Activated CD4-positive, alpha-beta memory T cell treated with anti-CD3 and anti-CD28 coated beads, Interleukin-2, amount 10 ng/mL, durations not matched to agents 7 days and 5 days (primary cell): ENCODE measurements at regions not wholly inside any gene's neighbourhood (a gene's known extent, or its start where the extent isn't known, plus 50 kb on each side); places are given as distances from the start of the nearest gene placed in this dataset.

Experiments
- CTCF ChIA-PET: fragments of 350-600 bp; sonication (Branson Sonifier 250); formaldehyde crosslinking; loops from one replicate; lab custom pipeline; 2021; ENCODE audit warnings: antibody characterized with exemption, inconsistent platforms; lab: Charles Lee
- POLR2A ChIA-PET: fragments of 350-600 bp; sonication (Branson Sonifier 250); formaldehyde crosslinking; loops from one replicate; lab custom pipeline; 2021; ENCODE audit warnings: antibody characterized with exemption; lab: Charles Lee
- DNase-seq: peaks from one replicate; pipeline ENCODE4 v3.0.0-alpha.2; 2020
- H3K27ac Mint-ChIP-seq: one replicate; pipeline ENCODE4 v1.8.0; 2021; ENCODE audit warnings: mild to moderate bottlenecking, mixed read lengths
- H3K27me3 Mint-ChIP-seq: one replicate; pipeline ENCODE4 v1.8.0; 2021; ENCODE audit warnings: mixed read lengths
- H3K36me3 Mint-ChIP-seq: one replicate; pipeline ENCODE4 v1.8.0; 2021; ENCODE audit warnings: low read depth, mixed read lengths
- H3K4me1 Mint-ChIP-seq: one replicate; pipeline ENCODE4 v1.8.0; 2021; ENCODE audit warnings: mixed read lengths
- H3K4me3 Mint-ChIP-seq: one replicate; pipeline ENCODE4 v1.8.0; 2021; ENCODE audit warnings: mild to moderate bottlenecking, mixed read lengths
- H3K9me3 Mint-ChIP-seq: one replicate; pipeline ENCODE4 v1.8.0; 2021; ENCODE audit warnings: mixed read lengths

DNA sequence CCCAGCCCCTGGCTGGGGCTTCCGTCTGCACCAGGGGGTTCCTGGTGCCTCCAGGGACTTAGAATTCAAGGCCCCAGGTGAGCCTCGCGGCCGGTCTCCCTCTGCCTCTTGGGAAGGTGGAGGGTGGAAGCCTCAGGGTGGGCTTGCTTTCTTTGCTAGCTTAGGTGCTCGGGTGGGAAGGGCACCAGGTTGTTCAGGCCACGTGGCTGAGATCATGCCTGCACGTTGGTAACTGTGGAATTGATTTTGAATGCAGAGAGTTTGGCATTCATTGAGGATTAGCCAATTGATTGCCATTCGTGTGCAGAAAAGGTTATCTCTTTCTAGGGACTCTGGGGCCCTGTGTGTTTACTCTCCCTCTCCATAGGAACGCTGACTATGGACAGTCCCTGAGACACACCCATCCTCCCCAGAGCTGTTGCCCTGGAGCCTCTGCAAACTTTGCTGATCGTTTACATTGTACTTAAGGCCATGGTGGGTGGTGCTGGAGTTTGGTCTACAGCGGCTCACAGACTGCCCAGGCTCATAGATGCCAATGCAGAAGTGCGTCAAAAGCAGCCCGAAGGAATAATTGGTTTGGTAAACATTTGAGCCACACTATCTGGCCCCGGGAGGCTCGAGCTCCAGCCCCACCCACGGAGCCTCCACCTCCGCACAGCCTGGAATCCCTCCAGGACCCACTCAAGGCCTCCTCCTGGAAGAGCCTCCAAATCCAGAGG is 1457.7 kb downstream of the BRD1 start:
- H3K9me3 Mint-ChIP-seq = no peaks in the 10 kb centered on the region
- H3K27ac Mint-ChIP-seq = no peak overlapping the region
- DNase-seq = no peak
- CTCF ChIA-PET = no interaction called here
- H3K4me1 Mint-ChIP-seq = no peaks in the 10 kb centered on the region
- H3K27me3 Mint-ChIP-seq = no peaks in the 10 kb centered on the region
- POLR2A ChIA-PET = no interaction called here
- no peaks in the 10 kb centered on the region for H3K36me3 Mint-ChIP-seq
- H3K4me3 Mint-ChIP-seq = no peak overlapping the region

DNA sequence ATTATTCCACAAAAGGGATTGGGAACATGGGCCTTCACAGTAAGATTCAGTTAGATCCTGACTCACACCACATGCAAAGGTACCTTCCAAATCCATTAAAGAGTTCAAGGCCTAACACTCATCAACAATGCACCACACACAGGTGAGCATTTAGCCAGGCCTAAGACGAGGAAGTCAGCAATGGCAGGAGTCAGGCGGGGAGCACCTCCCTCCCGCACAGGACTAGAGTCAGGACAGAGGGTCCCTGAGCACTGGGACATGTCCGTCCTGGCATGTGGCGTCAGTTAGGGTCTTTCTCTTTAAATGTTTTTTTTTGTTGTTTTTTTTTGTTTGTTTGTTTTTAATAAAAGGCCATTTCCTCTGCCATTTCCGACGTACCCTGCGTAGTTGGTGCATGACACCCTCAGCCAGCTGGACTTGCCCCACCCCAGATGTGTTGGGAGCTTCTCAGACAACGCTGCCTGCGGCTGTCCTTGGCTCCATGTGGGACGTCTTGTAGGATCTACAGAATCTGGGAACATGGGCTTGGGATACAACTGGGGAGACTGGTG is 1458.6 kb downstream of the BRD1 start:
- ChIA-PET POLR2A (no interaction called here), CTCF (no interaction called here)
- Mint-ChIP-seq H3K4me3 (no peak overlapping the region), H3K36me3 (no peaks in the 10 kb centered on the region), H3K27me3 (no peaks in the 10 kb centered on the region), H3K27ac (no peak overlapping the region), H3K9me3 (no peaks in the 10 kb centered on the region), H3K4me1 (no peaks in the 10 kb centered on the region)
- no peak for DNase-seq

DNA sequence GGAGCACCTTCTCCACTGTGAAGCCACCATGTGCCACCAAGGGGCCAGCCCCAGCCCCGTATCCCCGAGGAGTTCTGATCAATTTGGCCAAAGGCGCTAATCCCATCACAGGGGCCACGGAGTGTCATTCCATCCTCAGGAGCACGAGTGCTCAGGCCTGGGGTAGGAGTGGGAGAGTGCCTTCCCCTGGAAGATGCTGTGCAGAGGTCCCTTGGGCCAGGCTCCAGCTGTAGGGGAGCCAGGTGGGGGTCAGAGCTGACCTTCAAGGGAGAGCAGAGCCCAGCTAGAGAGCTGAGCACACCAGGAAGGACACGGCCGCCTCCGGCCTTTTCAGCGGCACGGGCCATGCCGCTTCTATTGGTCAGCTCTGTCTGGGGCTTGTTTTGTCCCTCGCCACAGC is 1459.9 kb downstream of the BRD1 start:
- Mint-ChIP-seq H3K27ac (no peak overlapping the region), H3K36me3 (no peaks in the 10 kb centered on the region), H3K4me1 (no peaks in the 10 kb centered on the region), H3K27me3 (no peaks in the 10 kb centered on the region), H3K4me3 (no peak overlapping the region), H3K9me3 (no peaks in the 10 kb centered on the region)
- ChIA-PET POLR2A (no interaction called here), CTCF (no interaction called here)
- DNase-seq = no peak

DNA sequence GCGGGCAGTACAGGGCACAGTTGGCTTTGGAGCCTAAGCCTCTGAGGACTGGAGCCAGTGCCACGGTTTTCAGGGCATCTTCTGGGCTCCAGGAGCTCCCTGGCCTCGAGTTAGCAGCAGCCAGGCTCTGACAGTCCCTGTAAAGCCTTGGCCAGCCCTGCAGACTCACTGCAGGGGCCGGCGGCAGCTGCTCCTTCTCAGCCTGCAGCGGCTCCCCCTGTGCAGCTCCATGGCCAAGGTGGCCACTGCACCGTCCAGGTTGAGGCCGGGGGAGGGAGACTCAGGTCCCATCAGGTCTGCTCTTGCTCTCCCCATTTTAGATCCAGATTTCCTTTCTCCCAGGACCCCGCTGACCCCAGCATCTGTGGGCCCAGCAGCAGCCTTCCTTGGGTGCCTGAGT is 1461.1 kb downstream of the BRD1 start:
- no peak overlapping the region for H3K27ac Mint-ChIP-seq
- CTCF ChIA-PET = no interaction called here
- POLR2A ChIA-PET = no interaction called here

DNA sequence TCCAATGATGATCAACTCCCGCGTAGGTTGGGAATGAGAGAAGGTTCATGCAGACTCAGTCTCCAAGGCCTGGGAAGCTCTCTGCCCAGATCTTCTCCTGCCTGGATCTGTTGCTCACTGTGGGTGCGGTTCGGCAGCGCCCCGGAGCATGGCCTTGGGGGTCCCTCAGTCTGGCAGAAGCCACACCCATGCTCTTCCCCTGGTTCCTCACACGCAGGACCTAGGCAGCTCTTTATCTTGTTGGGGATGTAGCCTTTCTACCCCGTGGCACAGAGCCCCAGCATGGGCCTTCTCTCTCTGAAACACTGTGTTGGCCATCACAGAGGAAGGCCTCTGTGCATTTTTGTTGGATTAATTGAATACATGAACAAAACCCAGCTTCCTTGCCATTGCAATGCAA is 1461.6 kb downstream of the BRD1 start:
- no peaks in the 10 kb centered on the region for H3K4me1 Mint-ChIP-seq
- no peaks in the 10 kb centered on the region for H3K36me3 Mint-ChIP-seq
- no peaks in the 10 kb centered on the region for H3K27me3 Mint-ChIP-seq
- ChIA-PET CTCF (no interaction called here), POLR2A (no interaction called here)
- no peak for DNase-seq
- H3K27ac Mint-ChIP-seq = no peak overlapping the region
- H3K9me3 Mint-ChIP-seq = no peaks in the 10 kb centered on the region
- no peak overlapping the region for H3K4me3 Mint-ChIP-seq

More for the DNA sequence above, 1461.1 kb downstream of the BRD1 start:
- Mint-ChIP-seq H3K4me3 (no peak overlapping the region), H3K27me3 (no peaks in the 10 kb centered on the region), H3K36me3 (no peaks in the 10 kb centered on the region), H3K4me1 (no peaks in the 10 kb centered on the region), H3K9me3 (no peaks in the 10 kb centered on the region)
- DNase-seq = no peak

DNA sequence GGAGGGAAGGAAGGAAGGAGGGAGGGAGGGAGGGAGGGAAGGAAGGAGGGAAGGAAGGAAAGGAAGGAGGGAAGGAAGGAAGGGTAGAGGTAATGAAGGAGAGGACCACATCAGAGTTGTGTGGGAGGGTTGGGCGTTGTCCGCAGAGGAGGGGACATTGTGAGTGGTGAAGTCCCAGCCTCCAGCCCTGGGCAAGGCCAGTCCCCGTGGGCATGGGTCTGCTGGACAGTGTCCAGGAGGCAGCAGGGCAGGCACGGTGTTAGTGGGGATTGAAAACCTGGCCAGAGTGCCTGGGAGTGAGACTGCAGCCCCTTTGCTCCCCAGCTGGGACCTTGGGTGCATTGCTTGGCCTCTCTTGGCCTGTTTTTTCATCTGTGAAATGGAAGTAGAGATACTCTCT is 1462.3 kb downstream of the BRD1 start:
- no peak overlapping the region for H3K27ac Mint-ChIP-seq
- no peak for DNase-seq
- ChIA-PET POLR2A (no interaction called here), CTCF (no interaction called here)
- H3K36me3 Mint-ChIP-seq = no peaks in the 10 kb centered on the region
- no peaks in the 10 kb centered on the region for H3K4me1 Mint-ChIP-seq
- H3K27me3 Mint-ChIP-seq = no peaks in the 10 kb centered on the region
- no peaks in the 10 kb centered on the region for H3K9me3 Mint-ChIP-seq
- no peak overlapping the region for H3K4me3 Mint-ChIP-seq

DNA sequence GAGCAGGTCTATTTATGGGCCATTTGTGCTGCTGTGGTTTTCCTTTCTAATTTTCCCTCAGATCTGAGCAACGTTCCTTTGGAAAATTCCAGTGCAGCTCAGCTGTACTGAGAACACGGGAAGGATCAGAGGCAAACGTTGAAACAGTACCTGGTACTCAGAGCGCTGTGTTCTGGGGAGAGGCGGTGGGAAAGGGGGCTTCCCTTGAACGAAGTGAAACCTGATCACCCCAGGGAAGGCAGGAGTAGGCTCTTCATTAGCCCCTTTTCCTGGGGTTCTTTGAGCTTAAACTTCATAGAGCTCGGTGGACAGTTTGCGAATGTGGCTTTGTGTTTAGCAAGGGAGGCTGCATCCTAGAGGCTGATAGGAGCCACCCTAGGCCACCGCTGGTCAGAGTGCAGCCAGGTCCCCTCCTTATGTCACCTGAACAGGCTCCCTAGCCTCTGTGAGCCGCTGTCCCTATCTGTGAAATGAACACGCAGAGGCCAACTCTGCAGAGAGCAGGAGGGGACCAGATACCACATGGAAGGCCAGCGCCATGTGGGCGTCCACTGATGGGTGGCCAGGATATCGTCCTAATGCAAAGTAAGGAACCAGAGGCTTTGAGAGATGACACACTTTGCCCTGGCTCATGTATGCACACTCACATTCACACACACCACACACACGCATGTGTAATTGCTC is 1464.8 kb downstream of the BRD1 start:
- no peak overlapping the region for H3K27ac Mint-ChIP-seq
- H3K27me3 Mint-ChIP-seq = no peaks in the 10 kb centered on the region
- ChIA-PET CTCF (no interaction called here), POLR2A (no interaction called here)
- H3K36me3 Mint-ChIP-seq = no peaks in the 10 kb centered on the region
- no peaks in the 10 kb centered on the region for H3K4me1 Mint-ChIP-seq
- H3K4me3 Mint-ChIP-seq = no peak overlapping the region
- DNase-seq = no peak
- no peaks in the 10 kb centered on the region for H3K9me3 Mint-ChIP-seq

DNA sequence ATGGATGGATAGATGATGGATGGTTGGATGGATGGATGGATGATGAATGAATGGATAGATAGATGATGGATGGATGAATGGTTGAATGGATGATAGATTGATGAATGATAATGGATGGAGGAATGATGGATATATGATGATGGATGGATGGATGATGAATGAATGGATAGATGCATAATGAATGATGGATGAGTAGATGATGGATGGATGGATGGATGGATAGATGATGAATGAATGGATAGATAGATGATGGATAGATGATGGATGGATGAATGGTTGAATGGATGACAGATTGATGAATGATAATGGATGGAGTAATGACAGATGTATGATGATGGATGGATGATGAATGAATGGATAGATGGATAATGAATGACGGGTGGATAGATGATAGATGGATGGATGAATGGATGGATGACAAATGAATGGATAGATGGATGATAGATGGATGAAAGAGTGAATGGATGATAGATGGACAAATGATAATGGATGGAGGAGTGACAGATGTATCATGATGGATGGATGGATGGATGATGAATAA is 1466.5 kb downstream of the BRD1 start:
- no peaks in the 10 kb centered on the region for H3K27me3 Mint-ChIP-seq

DNA sequence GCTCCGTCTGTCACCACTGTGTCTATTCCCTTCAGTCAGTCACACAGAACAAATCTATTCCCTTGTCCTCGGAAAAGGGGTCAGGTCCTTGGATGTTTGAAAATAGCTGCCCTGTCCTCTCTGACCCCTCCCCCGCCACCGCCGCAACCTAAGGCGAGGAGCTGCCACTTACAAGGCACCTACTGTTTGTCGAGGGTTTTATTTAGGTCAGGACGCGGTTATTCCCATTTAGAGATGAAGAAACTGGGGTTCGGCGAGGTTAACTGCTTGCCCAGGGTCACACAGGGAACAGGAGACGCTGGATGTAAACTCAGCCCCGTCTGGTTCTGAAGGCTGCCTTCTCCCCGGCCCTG is 1468.1 kb downstream of the BRD1 start:
- Mint-ChIP-seq H3K27ac (no peak overlapping the region), H3K4me3 (no peak overlapping the region), H3K27me3 (no peaks in the 10 kb centered on the region), H3K9me3 (no peaks in the 10 kb centered on the region), H3K4me1 (no peaks in the 10 kb centered on the region), H3K36me3 (no peaks in the 10 kb centered on the region)
- ChIA-PET CTCF (no interaction called here), POLR2A (no interaction called here)
- no peak for DNase-seq

More for the DNA sequence above, 1466.5 kb downstream of the BRD1 start:
- Mint-ChIP-seq H3K36me3 (no peaks in the 10 kb centered on the region), H3K9me3 (no peaks in the 10 kb centered on the region), H3K27ac (no peak overlapping the region), H3K4me1 (no peaks in the 10 kb centered on the region), H3K4me3 (no peak overlapping the region)
- CTCF ChIA-PET = no interaction called here
- POLR2A ChIA-PET = no interaction called here
- no peak for DNase-seq

DNA sequence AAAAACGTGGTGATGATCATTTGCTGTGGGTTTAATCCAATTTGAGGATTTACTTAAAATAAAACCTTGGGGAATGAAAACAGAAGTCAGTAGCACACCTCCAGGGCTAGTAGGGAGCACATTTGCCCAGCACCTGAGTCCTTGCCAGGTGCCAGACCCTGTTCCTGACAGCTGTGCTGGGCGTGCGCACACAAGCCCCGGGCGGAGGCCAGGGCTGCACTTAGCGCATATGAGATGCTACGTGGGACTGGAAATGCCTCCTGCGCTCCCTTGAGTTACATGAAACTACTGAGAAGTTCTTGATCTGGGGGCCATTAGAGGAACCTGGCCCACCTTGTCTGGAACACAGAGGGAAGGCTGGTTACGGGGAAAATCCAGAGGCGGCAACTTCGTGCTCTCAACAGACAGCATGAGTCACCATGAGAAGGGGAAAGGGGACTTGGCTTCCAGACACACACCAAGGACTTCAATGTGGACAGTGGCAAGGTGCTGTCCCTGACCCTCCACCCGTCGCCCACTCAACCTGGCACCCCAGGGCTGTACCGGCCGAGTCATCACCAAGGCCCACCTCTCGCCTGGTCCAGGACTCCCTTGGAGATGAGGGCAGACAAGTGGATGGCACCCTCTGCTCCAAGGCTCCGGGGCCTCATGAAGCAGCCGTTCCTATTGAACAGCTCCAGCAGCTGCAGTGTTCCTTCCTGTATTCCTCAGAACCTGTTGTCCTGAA is 1468.6 kb downstream of the BRD1 start:
- Mint-ChIP-seq H3K27ac (no peak overlapping the region), H3K4me3 (no peak overlapping the region)
- CTCF ChIA-PET = no interaction called here

DNA sequence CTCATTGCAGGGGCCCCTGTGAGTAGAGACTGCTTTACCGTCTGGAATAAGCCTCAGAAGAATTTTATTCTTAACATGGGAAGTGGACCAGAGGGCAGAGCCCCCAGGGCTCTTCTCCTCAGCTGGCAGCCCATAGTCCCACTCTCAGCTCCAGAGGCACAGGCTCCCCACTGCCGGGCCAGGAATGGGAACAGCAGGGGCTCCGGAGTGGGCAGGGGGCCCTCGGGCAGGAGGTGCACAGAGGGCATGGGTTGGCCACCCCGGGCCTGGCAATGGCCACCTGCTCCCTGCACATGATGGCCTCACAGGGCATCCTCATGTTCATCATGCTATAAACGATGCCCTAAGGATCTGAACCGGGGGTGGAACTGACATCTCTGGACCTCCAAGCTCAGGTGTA is 1469.7 kb downstream of the BRD1 start:
- CTCF ChIA-PET = no interaction called here
- Mint-ChIP-seq H3K9me3 (no peaks in the 10 kb centered on the region), H3K4me3 (no peak overlapping the region), H3K4me1 (no peaks in the 10 kb centered on the region), H3K36me3 (no peaks in the 10 kb centered on the region), H3K27me3 (no peaks in the 10 kb centered on the region), H3K27ac (no peak overlapping the region)
- POLR2A ChIA-PET = no interaction called here
- no peak for DNase-seq

More for the DNA sequence above, 1468.6 kb downstream of the BRD1 start:
- Mint-ChIP-seq H3K4me1 (no peaks in the 10 kb centered on the region), H3K27me3 (no peaks in the 10 kb centered on the region), H3K9me3 (no peaks in the 10 kb centered on the region), H3K36me3 (no peaks in the 10 kb centered on the region)
- POLR2A ChIA-PET = no interaction called here
- no peak for DNase-seq

DNA sequence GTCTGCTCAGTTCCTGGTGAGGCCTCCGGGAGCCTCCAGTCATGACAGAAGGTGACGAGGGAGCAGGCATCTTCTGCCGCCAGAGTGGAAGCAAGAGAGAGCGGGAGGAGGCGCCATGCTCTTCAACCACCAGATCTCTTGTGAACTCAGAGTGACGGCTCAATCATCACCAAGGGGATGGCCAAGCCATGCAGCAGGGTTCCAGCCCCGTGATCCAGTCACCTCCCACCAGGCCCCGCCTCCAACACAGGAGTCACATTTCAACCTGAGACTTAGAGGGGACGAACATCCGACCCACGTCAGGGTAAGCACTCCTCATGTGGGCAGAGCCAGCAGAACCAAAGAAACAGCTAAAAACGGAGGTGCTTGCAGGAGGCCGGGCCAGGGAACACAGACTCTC is 1470.5 kb downstream of the BRD1 start:
- POLR2A ChIA-PET = no interaction called here
- Mint-ChIP-seq H3K36me3 (no peaks in the 10 kb centered on the region), H3K9me3 (no peaks in the 10 kb centered on the region), H3K4me3 (no peak overlapping the region), H3K4me1 (no peaks in the 10 kb centered on the region), H3K27ac (no peak overlapping the region), H3K27me3 (no peaks in the 10 kb centered on the region)
- CTCF ChIA-PET = no interaction called here
- no peak for DNase-seq

DNA sequence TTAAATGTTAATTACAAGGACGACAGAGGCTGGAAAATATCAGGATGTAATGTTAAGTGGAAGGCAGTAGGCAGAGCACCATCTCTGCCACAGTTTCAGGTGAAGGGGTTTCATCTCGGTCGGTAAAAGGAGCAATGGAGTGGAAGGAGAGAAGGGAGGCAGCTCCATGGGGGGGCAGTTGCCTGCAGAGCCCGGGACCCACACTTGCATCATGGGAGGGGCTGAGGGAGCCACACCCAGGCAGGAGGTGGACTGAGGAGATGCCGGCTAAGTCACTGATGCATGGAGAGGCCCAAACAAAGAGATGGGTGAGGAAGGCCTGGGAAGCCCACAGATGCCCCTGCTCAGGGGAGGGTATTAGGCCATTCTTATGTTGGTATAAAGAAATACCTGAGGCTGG is 1470.9 kb downstream of the BRD1 start:
- H3K4me3 Mint-ChIP-seq = no peak overlapping the region
- no peaks in the 10 kb centered on the region for H3K9me3 Mint-ChIP-seq
- H3K36me3 Mint-ChIP-seq = no peaks in the 10 kb centered on the region
- H3K27ac Mint-ChIP-seq = no peak overlapping the region
- H3K27me3 Mint-ChIP-seq = no peaks in the 10 kb centered on the region
- POLR2A ChIA-PET = no interaction called here
- DNase-seq = no peak
- no peaks in the 10 kb centered on the region for H3K4me1 Mint-ChIP-seq
- CTCF ChIA-PET = no interaction called here
